Stimulated activated CD4-positive, alpha-beta T cell treated with anti-CD3 and anti-CD28 coated beads, Interleukin-2, amount 100 ng/mL, for 48 hours (primary cell): ENCODE measurements at regions not wholly inside any gene's neighbourhood (a gene's known extent, or its start where the extent isn't known, plus 50 kb on each side); places are given as distances from the start of the nearest gene placed in this dataset.

ENCODE experiments used
- DNase-seq, 2 donors: peaks; one replicate each; pipeline ENCODE4 v3.0.0-alpha.2; 2020

DNA sequence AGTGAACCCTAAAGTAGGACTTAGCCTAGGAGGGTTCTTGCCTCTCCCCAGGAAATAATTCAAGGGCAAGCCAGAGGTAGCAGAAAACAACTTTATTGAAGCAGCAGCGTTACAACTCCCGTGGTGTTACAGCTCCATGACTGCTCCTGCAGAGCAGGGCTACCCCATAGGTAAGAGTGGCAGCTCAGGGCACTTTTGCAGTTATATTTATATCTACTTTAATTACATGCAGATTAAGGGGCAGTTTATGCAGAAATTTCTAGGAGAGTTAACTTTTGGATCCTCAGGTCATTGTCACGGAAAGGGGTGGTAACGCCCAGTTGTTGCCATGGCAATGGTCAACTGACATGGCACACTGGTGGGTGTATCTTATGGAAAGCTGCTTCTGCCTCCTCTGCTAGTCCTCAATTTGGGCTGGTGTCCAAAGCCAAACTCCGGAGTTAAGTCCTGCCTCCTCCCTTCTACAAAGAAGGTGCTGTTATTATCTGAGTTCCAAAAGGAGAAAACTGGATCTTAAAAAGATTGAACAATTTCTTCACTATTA lies 1413.0 kb downstream of the DSC3 start:
- no peak for DNase-seq

DNA sequence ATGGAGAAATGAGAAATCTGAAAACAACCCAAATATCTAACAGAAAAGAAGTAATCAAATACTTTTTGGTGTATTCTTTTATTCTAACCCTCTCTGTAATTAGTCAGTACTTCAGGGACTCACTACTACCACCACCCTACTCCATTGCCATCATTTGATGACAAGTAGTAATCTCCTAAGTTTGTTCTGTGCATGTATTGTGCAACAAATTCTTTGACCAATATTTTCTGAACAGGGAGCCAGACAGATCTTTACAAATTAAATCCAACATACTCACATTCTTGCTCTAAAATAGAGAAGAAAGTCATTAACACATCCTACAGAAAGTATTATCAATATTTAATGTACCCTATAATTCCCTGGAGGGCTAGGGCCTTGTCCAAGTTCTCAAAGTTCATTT lies 1416.4 kb downstream of the DSC3 start:
- no peak for DNase-seq

DNA sequence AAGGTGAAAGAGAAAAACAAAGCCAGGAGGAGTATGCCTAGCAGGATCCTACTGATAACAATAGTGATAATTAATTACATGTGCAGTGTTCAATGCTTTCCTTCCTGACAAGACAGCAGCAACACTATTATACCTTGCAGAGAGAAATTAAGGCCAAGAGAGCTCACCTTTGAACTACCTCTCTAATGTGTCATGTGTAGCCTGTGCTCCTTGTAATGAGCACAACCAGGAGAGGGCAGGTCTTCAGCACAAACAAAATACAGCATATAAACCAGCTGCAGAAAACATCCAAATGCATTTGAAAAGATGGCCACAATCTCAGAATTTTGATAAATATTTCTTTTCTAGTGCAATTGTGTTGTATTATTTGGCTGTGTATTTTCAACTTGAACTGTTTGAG lies 1425.7 kb downstream of the DSC3 start:
- DNase-seq = no peak

DNA sequence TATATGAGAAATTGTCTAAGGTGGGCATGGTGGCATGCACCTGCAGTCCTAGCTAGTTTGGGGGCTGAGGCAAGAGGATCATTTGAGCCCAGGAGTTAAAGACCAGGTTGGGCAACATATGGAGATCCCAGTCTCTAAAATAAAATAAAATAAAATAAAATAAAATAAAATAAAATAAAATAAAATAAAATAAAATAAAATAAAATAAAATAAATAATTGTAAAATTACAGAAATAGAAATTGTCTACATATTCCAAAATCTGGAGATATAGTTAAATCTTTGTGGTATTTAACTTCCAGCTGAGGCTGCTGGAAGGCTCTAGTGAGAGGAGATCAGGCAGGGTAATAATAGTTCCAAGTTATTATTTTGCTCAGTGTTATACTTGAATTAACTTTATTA lies 1432.1 kb upstream of the CDH2 start:
- no peak for DNase-seq

DNA sequence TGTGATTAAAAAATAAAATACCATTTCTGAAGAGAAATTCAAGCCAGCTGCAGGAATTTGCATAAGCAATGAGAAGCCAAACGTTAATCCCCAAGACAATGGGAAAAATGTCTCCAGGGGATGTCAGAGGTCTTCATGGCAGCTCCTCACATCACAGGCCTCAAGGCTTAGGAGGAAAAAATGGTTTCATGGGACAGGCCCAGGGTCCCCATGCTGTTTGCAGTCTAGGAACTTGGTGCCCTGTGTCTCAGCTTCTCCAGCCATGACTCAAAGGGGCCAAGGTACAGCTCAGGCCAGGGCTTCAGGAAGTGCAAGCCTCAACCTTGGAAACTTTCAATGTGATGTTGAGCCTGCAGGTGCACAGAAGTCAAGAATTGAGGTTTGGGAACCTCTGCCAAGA lies 1428.4 kb upstream of the CDH2 start:
- DNase-seq = no peak

DNA sequence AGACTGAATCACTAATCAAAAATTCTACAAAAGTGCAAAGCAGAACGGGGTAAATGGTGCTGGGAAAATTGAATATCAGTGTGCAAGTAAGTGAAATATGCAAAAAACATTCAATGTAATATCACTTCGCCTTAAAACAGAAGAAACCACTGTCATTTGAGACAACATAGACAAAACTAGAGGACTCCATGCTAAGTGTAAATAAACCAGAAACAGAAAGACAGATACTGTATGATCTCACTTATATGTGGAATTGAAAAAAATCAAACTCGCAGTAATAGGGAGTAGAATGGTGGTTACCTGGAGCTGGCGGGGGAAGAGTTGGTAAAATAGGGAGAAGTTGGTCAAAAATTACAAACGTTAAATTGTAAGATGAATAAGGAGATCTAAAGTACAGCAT lies 1420.0 kb upstream of the CDH2 start:
- no peak for DNase-seq

DNA sequence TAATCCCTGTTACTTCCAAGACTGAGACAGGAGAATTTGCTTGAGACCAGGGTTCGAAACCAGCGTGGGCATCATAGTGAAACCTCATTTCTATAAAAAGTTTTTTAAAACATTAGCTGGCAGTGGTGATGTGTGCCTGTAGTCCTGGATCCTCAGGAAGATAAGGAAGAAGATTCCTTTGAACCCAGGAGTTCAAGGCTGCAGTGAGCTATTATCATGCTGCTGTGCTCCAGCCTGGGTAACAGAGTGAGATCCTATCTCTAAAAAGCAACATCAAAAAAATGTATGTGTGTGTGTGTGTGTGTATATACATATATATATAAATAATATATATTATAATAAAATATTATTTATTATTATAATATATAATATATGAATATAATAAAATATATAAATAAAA lies 1417.6 kb upstream of the CDH2 start:
- no peak for DNase-seq

DNA sequence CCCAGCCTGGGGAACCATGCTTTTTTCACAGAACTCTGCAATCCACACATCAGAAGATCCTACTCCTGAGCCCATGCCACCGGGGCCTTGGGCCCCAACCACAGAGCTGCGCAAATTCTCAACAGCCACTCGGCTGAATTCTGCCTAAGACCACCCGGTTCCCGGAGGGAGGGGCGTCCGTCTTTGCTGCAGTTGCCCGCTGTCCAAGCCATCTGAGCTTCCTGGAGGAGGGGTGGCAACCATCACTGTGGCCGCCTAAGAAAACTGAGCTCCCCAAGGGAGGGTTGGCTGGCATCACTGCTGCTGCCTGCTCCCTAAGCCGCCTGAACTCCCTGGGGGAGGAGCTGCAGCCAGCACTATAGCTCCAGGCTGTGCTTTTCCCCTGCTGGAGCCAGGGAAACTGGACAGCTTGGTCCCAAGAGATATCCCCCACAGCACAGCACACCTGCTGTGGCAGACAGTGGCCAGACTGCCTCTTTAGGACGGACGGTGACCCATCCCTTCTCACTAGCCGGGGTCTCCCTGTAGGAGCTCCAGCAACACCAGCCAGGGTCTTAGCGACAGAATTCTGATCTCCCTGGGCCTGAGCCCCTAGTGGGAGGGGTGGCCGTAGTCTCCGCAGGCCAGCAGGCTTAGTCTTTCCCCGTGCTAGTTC lies 1411.6 kb upstream of the CDH2 start:
- DNase-seq = no peak

DNA sequence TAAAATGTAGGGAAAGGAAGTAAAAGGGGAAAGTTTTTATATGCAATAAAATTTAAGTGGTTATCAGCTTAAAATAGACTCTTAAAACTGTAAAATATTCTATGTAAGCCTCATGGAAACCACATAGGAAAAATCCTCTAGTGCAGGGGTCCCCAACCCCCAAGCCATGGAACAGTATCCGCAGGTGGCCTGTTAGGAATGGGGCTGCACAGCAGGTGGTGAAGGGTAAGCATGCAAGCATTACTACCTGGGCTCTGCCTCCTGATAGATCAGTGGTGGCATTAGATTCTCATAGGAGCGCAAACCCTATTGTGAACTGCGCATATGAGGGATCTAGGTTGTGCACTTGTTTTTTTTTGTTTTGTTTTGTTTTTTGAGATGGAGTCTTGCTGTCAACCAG lies 1409.3 kb upstream of the CDH2 start:
- no peak for DNase-seq

DNA sequence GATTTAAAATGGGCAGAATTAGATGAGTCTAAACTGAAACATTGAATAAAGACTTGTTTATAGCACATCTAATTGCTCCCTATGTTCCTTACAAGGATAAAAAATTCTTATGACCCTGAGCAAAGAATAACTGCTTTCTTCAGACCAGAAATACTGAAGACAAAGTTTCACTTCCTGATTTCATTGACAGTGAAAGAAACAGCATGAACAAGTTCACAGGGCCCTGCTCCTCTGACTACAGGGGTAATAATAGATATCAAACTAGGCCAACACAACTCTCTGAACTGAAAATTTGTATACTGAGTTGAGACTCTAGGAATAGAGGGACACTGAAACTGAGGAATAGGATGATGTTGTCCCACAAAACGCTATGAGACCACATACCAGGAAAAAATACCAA lies 1383.3 kb upstream of the CDH2 start:
- DNase-seq = no peak

DNA sequence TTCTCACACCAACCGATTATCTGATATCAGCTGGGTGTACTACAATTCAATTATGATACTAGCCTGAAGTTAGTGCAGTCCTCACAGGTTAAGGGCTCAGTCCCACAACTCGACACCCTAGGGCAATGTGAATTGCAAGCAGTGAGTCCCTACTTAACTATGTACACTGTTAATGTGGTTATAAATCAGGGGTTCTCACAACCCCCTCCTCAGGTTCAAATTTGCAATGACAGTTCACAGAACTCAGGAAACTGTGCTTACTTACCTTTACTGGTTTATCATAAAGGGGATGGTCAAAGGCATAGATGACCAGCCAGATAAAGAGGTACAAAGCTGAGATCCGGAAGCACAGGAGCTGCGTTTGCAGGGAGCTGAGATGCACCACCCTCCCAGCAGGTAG lies 1379.1 kb upstream of the CDH2 start:
- no peak for DNase-seq

DNA sequence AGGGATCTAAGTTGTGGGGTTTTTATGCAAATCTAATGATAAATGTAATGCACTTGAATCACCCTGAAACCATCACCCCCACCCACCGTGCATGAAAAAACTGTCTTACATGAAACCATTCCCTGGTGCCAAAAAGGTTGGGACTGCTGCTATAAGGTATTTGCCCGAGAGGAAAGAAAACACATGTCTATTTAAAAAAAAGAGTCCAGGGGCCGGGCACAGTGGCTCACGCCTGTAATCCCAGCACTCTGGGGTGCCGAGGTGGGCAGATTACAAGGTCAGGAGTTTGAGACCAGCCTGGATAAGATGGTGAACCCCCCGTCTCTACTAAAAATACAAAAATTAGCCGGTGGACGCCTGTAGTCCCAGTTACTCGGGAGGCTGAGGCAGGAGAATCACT lies 1372.8 kb upstream of the CDH2 start:
- DNase-seq = no peak

DNA sequence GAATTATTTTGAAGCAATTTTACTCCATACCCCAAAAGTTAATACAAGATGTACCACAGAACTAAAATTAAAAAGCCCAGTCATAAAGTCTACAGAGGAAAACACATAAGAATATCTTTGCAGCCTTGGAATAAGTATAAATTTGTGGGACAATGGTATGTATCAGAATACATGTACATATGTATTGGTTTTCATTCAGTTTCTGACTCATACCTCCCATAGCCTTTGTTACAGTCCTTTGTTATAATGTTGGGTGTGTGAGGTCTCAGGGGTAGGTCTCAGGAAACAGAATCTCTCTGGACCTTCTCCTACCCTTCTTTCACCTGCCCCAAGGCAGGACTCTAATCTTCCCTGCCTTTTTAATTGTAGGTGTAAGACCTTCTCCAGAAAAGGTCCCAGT lies 1370.7 kb upstream of the CDH2 start:
- no peak for DNase-seq

DNA sequence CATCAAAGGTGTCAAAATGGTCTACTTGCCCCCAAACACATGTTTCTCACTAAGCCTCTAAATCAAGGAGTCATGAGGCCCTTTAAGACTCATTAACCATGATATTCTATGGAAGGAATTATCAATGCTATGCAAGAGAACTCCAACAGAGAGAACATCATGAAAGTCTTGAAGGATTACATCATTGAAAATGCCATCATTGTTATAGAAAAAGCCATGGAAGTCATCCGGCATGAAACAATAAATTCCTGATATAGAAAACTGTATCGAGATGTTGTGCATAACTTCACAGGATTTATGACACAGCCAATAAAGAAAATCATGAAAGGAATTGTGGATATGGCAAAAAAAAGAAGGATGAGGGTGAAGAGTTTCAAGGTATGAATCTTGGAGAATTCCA lies 1363.6 kb upstream of the CDH2 start:
- DNase-seq = no peak

DNA sequence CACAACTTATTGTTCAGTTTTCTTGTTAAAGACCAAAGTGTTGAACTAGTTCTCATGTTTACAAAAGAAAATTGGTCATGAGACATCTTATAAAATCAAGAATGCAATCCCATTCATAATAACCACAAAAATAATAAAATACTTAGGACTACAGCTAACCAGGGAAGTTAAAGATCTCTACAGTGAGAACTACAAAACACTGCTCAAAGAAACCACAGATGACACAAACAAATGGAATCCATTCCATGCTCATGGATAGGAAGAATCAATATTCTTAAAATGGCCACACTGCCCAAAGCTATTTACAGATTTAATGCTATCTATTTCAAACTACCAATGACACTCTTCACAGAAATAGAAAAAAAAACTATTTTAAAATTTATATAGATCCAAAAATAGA lies 1354.8 kb upstream of the CDH2 start:
- DNase-seq = no peak

DNA sequence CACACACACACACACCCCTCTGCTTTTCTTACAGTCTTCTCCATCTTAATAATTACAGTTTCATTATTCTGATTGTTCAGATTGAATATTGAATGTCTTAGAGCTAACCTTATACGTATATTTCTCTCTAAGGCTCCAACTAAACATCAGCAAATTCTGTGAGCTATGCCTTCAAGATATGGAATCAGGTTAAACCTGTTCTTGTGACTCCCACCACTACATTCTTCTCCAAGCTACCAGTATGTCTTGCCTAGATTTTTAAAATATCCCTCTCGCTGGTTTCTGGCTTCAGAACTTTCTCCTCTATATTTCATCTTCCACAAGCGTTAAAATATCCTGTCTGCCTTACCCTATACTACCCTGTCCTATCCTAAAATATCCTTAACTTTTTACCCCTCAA lies 1346.4 kb upstream of the CDH2 start:
- DNase-seq = no peak

DNA sequence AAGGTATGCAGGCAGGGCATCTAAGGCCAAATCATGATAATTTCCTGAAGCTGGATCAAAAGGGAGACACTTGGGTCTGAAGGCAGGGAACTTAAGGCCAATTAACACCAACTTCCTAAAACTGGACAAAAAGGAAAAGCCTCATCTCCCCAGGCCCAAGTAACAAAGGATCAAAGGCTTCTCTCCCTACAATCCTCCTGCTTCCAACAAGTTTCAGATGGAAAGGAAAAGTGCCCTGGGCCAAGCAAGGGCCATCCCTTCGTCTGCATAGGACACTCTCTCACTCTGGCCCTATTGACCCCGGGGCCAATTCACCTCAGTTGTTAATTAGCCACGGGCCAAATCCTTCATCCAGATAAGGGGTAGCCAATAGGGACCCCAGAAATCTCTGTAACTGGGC lies 1335.8 kb upstream of the CDH2 start:
- no peak for DNase-seq

DNA sequence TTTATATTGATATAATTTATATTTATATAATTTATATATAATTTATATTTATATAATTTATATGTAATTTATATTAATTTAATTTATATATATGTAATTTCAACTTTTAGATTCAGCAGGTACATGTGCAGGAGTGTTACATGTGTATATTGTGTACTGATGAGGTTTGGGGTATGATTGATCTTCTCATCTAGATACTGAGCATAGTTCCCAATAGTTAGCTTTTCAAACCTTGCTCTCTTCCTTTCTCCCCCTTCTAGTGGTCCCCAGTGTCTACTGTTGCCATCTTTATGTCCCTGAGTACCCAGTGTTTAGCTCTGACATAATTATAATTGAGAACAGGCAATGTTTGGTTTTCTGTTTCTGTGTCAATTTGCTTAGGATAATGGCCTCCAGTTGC lies 1335.3 kb upstream of the CDH2 start:
- no peak for DNase-seq

DNA sequence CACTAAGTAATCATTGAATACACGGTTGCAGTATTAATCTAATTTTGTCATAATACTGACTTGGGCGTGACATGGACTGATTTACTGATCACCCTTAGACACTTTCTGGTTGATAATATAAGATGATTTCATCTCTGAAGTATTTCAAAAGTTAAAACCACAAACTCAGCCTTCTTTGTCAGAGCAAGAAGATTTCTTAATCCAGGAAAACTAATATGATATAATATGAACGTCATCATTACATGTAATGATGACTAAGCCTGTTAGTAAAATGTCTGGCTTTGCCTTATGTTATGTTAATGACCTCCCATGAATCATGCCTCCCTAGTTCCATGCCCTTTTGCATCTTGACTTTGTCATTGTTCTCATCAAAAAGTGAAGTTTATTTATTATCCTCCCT lies 1325.0 kb upstream of the CDH2 start:
- no peak for DNase-seq

DNA sequence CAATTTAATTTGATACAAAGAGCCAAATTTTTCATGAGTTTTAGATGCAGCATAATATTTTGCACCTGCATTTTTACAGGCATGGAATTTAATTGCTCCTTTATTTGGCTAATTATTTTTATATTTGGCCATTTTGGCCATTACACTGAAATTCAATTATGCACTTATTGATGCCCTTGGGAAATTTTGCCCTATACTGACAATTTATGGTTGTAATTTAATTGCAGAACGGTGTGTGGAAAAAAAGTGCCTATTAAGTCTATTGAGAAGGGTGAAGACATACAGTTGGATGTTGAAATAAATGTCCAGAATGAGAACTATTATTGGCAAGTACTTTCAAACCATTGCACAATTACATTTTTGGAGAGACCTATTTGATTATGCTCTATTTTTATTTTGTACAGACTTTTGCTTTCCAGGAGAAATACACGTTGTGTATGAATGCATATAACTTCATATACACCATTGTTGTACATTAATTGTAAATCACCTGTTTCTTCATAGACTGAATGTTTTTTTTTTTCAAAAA lies 1319.3 kb upstream of the CDH2 start:
- DNase-seq = no peak

DNA sequence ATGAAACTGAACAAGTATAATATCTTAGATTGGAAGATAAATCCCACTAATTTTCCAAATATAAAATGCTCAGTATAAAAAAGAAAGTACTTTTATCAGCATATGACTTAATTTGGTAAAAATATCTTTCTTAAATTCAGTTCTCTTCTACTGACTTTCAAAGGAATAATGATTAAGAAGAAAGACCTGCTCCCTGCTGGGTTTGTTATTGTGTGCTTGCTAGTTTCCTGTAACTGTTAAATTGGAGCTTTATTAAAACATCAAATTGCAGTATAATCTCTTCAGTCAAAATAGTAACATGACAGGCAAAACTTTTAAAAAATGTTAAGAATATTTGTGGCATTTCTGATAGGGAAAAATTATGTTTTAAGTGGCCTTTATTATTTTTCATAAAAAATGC lies 1317.4 kb upstream of the CDH2 start:
- no peak for DNase-seq

DNA sequence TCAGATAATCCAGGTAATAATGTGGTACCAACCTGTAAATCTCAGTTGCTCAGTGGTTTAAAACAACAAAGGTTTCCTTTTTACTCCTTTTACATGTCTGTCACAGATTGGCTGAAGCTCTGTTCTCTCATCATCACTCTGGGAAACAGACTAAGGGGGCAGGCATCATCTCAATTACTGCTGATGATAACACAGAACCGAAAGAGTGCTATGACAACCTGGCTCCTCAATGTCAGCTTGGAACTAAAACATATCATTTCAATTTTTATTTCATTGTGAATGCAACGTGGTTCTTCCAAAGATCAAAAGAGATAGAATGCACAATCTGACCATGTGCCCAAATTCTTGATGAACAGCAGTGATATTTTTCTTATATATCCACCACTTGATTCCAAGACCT lies 1315.0 kb upstream of the CDH2 start:
- DNase-seq = no peak

DNA sequence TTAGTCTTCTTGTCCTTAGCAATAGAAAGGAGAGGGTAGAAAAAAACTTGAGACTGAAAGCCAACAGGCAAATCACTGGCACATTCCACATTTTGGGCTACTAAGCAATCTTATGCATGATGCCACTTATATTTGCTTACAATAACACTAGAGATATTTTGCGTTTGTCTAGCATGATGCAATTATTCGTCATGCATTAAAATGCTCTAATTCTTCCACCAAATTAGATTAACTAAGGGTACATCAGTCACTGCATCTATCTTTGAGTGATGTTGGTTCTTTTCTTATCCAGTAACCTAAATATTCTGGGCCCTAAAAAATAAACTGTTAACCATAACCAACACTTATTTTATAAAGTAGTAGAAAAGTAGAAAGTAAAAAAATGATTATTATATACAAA lies 1311.7 kb upstream of the CDH2 start:
- no peak for DNase-seq

DNA sequence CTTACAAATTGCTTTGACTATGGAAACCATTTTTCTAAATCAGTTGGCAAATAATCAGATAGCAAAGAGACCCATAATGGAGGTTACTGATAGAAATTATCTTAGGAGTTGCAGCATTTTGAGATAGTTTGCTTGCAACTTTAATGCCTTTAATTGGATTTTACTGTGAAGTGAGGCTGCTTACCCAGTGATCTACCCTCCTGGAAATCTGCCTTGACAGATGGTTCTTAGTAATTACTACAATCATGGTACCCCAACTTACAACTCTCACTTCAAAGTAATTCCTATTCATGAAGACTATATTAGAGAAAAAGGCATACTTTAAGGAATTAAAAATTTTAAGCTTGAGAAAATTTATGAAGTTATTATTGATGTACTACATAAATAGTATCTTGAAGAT lies 1288.6 kb upstream of the CDH2 start:
- no peak for DNase-seq

DNA sequence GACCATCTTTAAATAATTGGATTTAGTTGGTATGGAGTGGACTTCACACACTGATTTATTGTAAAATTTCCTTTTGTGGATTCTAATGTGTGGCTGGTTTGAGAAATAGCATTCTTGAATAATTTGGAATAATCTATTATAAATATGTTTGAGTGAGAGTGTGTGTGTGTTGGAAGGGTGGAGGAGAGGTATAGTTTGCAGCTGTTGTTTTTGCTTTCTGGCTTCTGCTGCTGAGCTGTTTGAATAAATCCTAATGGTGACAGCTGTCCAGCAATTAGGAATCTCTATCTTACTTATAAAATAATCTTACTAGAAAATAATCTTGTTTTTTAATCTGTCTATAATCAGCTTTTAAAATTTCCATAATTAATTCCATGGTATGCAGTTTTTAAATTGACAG lies 1283.0 kb upstream of the CDH2 start:
- no peak for DNase-seq
